ENCODE measurements at regions not wholly inside any gene's neighbourhood (a gene's known extent, or its start where the extent isn't known, plus 50 kb on each side); places are given as distances from the start of the nearest gene placed in this dataset.
"Not testable (repeated sequence)": the region's sequence is repeated elsewhere in the genome, so short reads cannot be mapped to it uniquely, and the experiment has no call there.

- ATAC-seq (ENCODE audit: low FRiP score) = peak; percentile 68
Measured at GRCh38 chr6:23532227-23532626, 593.8 kb upstream of the NRSN1 start.

GRCh38 chr6:23533311-23533710, 592.7 kb upstream of the NRSN1 start:
- no peak for TF ChIP-seq CTCF (IDR thresholded peaks at IDR 0.05)
- ATAC-seq (ENCODE audit: low FRiP score) = no peak
- DNase-seq (ENCODE audit: low spot score) = no peak

More at GRCh38 chr6:23532227-23532626, 593.8 kb upstream of the NRSN1 start:
- no peak for DNase-seq (ENCODE audit: low spot score)
- no peak for TF ChIP-seq CTCF (IDR thresholded peaks at IDR 0.05)

GRCh38 chr6:23533944-23534343, 592.1 kb upstream of the NRSN1 start:
- no peak for TF ChIP-seq CTCF (IDR thresholded peaks at IDR 0.05)
- ATAC-seq (ENCODE audit: low FRiP score) (no peak), DNase-seq (ENCODE audit: low spot score) (no peak)

- no peak for TF ChIP-seq CTCF (IDR thresholded peaks at IDR 0.05)
- no peak for DNase-seq (ENCODE audit: low spot score)
- no peak for ATAC-seq (ENCODE audit: low FRiP score)
Measured at GRCh38 chr6:23534351-23534750, 591.7 kb upstream of the NRSN1 start.

- ATAC-seq (ENCODE audit: low FRiP score) = no peak
- no peak for DNase-seq (ENCODE audit: low spot score)
- TF ChIP-seq CTCF (IDR thresholded peaks at IDR 0.05) = no peak
Measured at GRCh38 chr6:23535101-23535500, 590.9 kb upstream of the NRSN1 start.

- no peak for ATAC-seq (ENCODE audit: low FRiP score)
- no peak for TF ChIP-seq CTCF (IDR thresholded peaks at IDR 0.05)
Measured at GRCh38 chr6:23537828-23538227, 588.2 kb upstream of the NRSN1 start.

GRCh38 chr6:23547851-23548250, 578.2 kb upstream of the NRSN1 start:
- ATAC-seq (ENCODE audit: low FRiP score) = no peak
- no peak for DNase-seq (ENCODE audit: low spot score)
- TF ChIP-seq CTCF (IDR thresholded peaks at IDR 0.05) = no peak

More at GRCh38 chr6:23537828-23538227, 588.2 kb upstream of the NRSN1 start:
- no peak for DNase-seq (ENCODE audit: low spot score)

- not testable (repeated sequence) for DNase-seq (ENCODE audit: low spot score); ATAC-seq (ENCODE audit: low FRiP score)
Measured at GRCh38 chr6:23554953-23555352, 571.1 kb upstream of the NRSN1 start.
